AG09319 (cell line): ENCODE measurements at regions not wholly inside any gene's neighbourhood (a gene's known extent, or its start where the extent isn't known, plus 50 kb on each side); places are given as distances from the start of the nearest gene placed in this dataset.

Source experiments
- DNase-seq: peaks from one replicate; pipeline ENCODE4 v3.0.0-alpha.2; 2010; ENCODE audit warnings: low read depth; ENCODE audit errors: extremely low read depth
- CTCF ChIP-seq: IDR thresholded peaks from 2 replicates; pipeline ENCODE4 v1.5.1; 2011; ENCODE audit warnings: low read depth, mild to moderate bottlenecking, inconsistent platforms, low read length, moderate library complexity

GRCh38 chr5:12757035-12757434 lies 852.8 kb upstream of the CTNND2 start:
- no peak for TF ChIP-seq CTCF
- DNase-seq, result no peak

- no peak for DNase-seq
- no peak for TF ChIP-seq CTCF
These were observed 841.3 kb upstream of the CTNND2 start for GRCh38 chr5:12745537-12745936.

GRCh38 chr5:12743582-12743981 lies 839.3 kb upstream of the CTNND2 start:
- DNase-seq, result no peak
- TF ChIP-seq CTCF, result no peak

- TF ChIP-seq CTCF, result no peak
- no peak for DNase-seq
These were observed 826.1 kb upstream of the CTNND2 start for GRCh38 chr5:12730354-12730753.

- DNase-seq, result no peak
- TF ChIP-seq CTCF, result no peak
These were observed 812.4 kb upstream of the CTNND2 start for GRCh38 chr5:12716664-12717063.

GRCh38 chr5:12707560-12707959 lies 803.3 kb upstream of the CTNND2 start:
- DNase-seq, result no peak

GRCh38 chr5:12704955-12705354 lies 800.7 kb upstream of the CTNND2 start:
- DNase-seq, result no peak
- no peak for TF ChIP-seq CTCF

More at GRCh38 chr5:12707560-12707959, 803.3 kb upstream of the CTNND2 start:
- TF ChIP-seq CTCF, result no peak
